Activated CD8-positive, alpha-beta memory T cell treated with anti-CD3 and anti-CD28 coated beads for 4 hours (primary cell): ENCODE measurements at regions not wholly inside any gene's neighbourhood (a gene's known extent, or its start where the extent isn't known, plus 50 kb on each side); places are given as distances from the start of the nearest gene placed in this dataset.

Source experiments
- DNase-seq, 2 donors: peaks; one replicate each; pipeline ENCODE4 v3.0.0-alpha.2; 2020; ENCODE audit warnings: low read depth in 2 of 2

- DNase-seq, result no peak
Observed at GRCh38 chr11:95692526-95693260, 96.9 kb downstream of the FAM76B start.

DNA sequence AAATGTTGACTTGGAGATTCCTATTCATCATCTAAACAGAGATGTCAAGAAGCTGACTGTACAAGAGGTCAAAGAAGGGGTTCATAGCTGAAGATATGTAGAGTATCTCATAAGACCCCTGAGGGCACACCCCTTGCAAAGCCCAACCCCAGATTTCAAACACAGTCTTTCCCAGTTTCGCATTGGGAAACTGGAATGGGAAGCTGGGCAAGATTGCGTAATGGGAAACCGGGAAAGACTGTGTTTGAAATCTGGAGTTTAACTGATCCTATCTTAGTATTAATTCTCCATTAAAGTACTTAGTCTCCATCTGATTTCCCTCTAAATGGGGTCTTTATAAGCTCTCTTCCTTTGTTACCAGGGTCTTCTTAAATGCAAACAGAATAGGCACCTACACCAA is 99.5 kb downstream of the FAM76B start:
- no peak for DNase-seq

- no peak for DNase-seq
Observed at GRCh38 chr11:95688501-95689222, 100.9 kb downstream of the FAM76B start.

GRCh38 chr11:95688015-95688414 is 101.6 kb downstream of the FAM76B start:
- no peak for DNase-seq

GRCh38 chr11:95686265-95686664 is 103.3 kb downstream of the FAM76B start:
- DNase-seq, result no peak

- no peak for DNase-seq
Observed at GRCh38 chr11:95684701-95685100, 104.9 kb downstream of the FAM76B start.

- DNase-seq, result no peak
Observed at GRCh38 chr11:95684170-95684569, 105.4 kb downstream of the FAM76B start.

DNA sequence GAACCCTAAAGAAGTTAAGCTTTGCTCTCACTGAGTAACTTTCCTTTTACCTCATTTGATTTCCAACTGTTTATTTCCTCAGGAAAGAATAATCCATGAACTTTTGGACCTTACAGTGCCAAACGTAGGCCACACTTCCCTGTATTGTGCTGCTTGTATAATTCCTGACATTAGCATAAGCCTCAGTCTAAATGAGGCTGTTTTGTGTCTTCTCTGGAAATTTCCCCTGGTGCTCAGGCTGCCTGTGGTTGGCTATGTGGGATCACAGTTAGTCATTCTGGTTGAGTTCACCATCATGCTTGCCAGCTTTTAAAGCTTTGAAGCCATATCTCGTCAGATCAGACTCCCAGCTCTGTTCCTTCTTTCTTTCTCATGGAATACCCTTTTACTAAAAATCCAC is 107.0 kb downstream of the FAM76B start:
- no peak for DNase-seq

GRCh38 chr11:95680169-95680929 is 109.2 kb downstream of the FAM76B start:
- DNase-seq, result no peak

DNA sequence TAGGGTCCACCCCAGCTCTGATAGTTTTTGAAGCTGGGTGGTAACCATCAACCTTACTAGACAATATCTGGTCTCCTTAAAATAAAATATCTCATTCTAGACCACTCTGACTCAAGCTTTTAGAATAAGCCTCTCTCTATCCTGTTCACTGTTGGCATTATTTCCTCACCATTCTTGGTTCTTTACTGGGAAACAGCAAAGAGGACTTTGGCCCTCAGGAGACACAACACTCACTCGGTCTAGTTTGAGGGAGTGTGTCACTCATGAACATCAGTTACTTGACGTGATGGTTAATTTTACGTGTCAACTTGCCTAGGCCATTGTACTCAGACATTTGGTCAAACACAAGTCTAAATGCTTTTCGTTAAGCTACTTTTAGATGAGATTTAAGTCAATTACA is 110.6 kb downstream of the FAM76B start:
- no peak for DNase-seq

DNA sequence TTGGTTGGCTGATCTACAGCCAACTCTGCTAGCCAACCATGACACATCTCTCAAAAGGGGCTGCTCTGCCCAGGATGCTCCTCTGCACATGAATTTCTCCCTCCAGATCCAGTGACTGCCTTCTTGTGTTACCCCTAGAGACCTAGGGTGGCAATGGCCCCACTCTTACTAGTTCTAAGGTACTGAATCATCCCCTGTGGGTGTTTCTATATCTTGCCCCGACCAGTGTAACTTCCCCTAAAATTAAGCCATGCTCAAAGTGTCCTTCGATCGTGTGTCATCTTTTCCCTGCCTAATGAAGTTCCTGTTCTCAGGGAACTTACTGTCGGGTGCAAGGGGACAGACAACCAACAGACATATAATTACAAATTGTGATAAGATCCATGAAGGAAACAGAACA is 113.3 kb downstream of the FAM76B start:
- DNase-seq, result no peak

DNA sequence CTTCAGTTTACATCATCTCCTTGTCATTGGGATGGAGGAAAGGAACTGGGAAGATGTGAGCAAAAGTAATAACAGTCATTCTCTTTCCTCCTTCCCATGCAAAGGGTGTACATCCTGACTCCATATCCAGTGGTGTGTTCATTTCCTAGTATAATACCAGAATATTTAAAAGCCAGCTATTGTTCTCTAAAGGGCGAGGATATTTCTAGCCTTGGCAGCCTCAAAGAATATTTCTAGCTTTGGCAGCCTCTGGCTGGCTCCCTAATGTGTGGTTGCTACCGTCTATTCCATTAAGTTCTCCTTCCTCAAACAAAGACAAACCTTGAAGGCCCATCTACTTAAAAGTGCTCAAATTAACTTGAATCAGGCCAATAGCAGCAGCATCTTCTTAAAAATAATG is 114.0 kb downstream of the FAM76B start:
- no peak for DNase-seq

DNA sequence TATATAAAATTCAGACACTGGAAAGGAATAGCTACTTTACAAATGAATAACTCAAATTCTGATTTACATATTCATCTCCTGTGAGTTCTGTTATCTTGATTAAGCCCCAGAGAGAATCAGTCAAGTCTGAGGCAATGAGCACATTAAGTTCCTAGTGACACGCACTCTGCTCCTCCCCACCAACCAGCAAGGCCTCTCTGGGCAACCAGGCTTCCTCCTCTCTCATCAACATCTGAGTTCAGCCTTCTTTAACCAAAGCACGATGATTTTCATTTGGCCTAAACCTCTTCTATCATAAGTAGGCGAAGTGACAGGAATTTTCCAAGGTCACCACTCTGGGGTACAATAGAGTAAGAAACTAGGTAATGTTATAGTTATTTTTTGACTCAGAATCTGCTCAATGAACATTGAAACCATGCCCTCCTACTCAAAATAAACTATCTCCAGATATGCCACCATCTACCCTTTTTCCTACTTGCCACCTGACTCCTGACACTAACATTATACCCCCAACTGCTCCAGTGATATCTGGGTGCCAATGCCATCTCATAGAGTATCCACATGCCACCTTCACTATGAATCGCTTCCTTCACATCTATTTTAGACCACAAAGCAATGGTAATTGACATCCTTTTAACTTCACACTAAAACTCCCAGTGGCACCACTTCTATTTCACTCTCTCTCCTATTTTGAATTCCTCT is 114.8 kb downstream of the FAM76B start:
- no peak for DNase-seq

- no peak for DNase-seq
Observed at GRCh38 chr11:95671768-95672167, 117.8 kb downstream of the FAM76B start.

DNA sequence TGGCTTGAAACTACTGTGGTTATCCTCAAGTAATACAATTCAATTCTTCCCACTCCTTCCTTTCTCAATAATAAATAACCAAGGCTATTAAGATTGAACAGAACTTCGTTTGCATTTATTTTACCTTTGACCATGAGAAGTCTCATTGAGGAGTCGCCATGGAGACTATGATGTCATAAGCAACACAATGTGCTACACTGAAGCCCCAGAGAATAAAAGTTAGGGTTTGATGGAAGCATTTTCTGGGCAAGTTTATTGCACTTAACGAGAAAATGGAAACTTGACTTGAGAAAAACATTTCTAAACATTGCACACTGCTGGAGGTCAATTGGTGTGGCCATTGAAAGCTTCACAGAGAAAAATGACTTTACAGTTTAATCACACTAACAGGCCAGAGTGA is 121.5 kb downstream of the FAM76B start:
- no peak for DNase-seq

DNA sequence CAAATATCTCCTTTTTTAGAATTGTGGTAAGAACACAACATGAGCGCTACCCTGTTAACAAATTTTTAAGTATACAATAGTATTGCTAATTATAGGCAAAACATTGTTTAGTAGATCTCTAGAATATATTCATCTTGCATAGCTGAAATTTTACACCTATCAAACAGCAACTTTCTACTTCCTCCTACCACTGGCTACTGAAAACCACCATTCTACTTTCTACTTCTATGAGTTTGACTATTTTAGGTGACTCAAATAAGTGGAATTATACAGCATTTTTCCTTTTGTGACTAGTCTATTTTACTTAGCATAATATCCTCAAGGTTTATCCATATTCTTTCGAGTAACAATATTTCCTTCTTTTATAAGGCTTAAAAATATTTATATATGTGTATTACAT is 128.4 kb downstream of the FAM76B start:
- no peak for DNase-seq

GRCh38 chr11:95660038-95660437 is 129.5 kb downstream of the FAM76B start:
- no peak for DNase-seq

GRCh38 chr11:95659088-95659487 is 130.5 kb downstream of the FAM76B start:
- no peak for DNase-seq

GRCh38 chr11:95655536-95655935 is 134.0 kb downstream of the FAM76B start:
- DNase-seq, result no peak

- no peak for DNase-seq
Observed at GRCh38 chr11:95653680-95654079, 135.9 kb downstream of the FAM76B start.

- DNase-seq, result no peak
Observed at GRCh38 chr11:95653099-95653498, 136.5 kb downstream of the FAM76B start.

DNA sequence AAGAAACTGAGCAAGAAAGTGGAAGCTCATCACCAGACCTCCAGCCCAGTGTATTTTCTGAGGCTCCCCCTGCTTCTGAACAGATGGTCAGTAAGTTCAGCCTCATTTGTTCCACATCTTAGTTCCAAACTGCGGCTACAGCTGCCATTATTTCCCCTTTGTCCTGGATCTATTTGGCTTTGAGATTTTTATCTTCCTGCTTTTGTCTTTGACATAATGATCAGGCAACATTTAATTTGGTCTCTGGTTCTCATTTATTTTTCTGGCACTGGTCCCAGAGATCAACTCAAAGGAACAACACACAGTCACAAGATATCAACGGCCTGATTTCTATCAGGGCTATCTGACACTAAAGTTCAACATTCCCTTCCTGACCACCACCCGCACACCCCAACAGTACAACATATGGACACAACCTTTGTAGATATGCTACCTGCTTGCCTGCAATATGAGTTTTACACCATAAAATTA is 137.5 kb downstream of the FAM76B start:
- DNase-seq, result no peak
